Pancreas (tissue), 10 donors: ENCODE measurements at regions not wholly inside any gene's neighbourhood (a gene's known extent, or its start where the extent isn't known, plus 50 kb on each side); places are given as distances from the start of the nearest gene placed in this dataset.

Experiments
- ATAC-seq, 4 donors: fragments of 200-7000 bp; cut with Tn5 transposase; one replicate each; pipeline versions ENCODE4 v1.8.0 to v1.9.1; 2020; ENCODE audit warnings: mild to moderate bottlenecking in 4 of 4, moderate library complexity in 4 of 4
- DNase-seq, 6 donors: peaks; one replicate each; pipeline ENCODE4 v3.0.0-alpha.2; 2020
- FAIRE-seq: peaks from 2 replicates; lab custom pipeline; 2012; peaks lifted over from hg19 to GRCh38; lab: Jason Lieb, UNC
- H3K27ac ChIP-seq, 4 donors: fragments of 200-600 bp; sonication (generic); 1 replicate in 3 of 4; 2 replicates in 1 of 4; pipeline versions ENCODE4 v1.5.0 to v1.8.0; 2020
- H3K27me3 ChIP-seq, 4 donors: fragments of 200-600 bp; one replicate each; pipeline ENCODE4 v1.8.0; 2021
- H3K36me3 ChIP-seq, 3 donors: fragments of 200-600 bp; sonication (generic) in 1 of 3; one replicate each; pipeline versions ENCODE4 v1.5.0 to v1.8.0; 2020 to 2021
- H3K4me1 ChIP-seq, 3 donors: fragments of 200-600 bp; one replicate each; pipeline ENCODE4 v1.8.0; 2021
- H3K4me3 ChIP-seq, 4 donors: fragments of 200-600 bp; sonication (generic) in 2 of 4; one replicate each; pipeline versions ENCODE4 v1.5.0 to v1.8.0; 2020 to 2021
- H3K9me3 ChIP-seq, 4 donors: fragments of 200-600 bp; one replicate each; pipeline ENCODE4 v1.8.0; 2021
- CTCF ChIP-seq, 4 donors: fragments of 200-600 bp; sonication (generic) in 3 of 4; IDR thresholded peaks; one replicate each; pipeline versions ENCODE4 v1.5.0 to v1.8.0; 2021; ENCODE audit warnings: antibody characterized with exemption in 4 of 4
- WGBS, 2 donors: extraction: QIAGEN DNeasy Blood & Tissue Kit; methylation state at CpG; one replicate each; pipeline ENCODE4 v1.1.7; 2013; 5-methylcytosine and 5-hydroxymethylcytosine counted together
- intact Hi-C, 3 donors: fragments of 100-400 bp; cut with DNase I; formaldehyde crosslinking; loops; one replicate each; pipeline versions ENCODE4 v1.11.1 to v1.14.2; 2022
- donor health status: healthy with polysubstance abuse.
- donor health status: DM: no; HTN: no; CAD: no; lungs with moderate emphysema.
- donor health status: DM: no; HTN: no; CAD: no.
- donor health status: control.
- donor health status: control.
- donor health status: Bipolar disorder and iron deficiency.
- donor health status: DM: yes; HTN: yes; CAD: no.
- donor health status: DM: no; HTN: no; CAD: no.
- donor health status: DM: no; HTN: no; CAD: no.
- donor health status: DM: yes; HTN: yes; CAD: no.

GRCh38 chr12:76237086-76237701, 111.0 kb downstream of the BBS10 start:
- Histone ChIP-seq H3K36me3 (no peaks in the 10 kb centered on the region), H3K27me3 (no peaks in the 10 kb centered on the region), H3K4me1 (no peaks in the 10 kb centered on the region), H3K9me3 (no peaks in the 10 kb centered on the region), H3K27ac (no peak overlapping the region), H3K4me3 (no peak overlapping the region)
- DNase-seq (no peak), ATAC-seq (no peak), FAIRE-seq (no peak)
- TF ChIP-seq CTCF (IDR thresholded peaks at IDR 0.05), result no peak
- WGBS, 2 donors, result 76 to 78% methylated on average over 7 of the region's 7 CpGs
- intact Hi-C loops, result no loop called here

GRCh38 chr12:76236640-76237039, 111.6 kb downstream of the BBS10 start:
- H3K36me3 ChIP-seq, result no peaks in the 10 kb centered on the region
- 59 to 71% methylated on average over 7 of the region's 7 CpGs for WGBS, 2 donors

GRCh38 chr12:76234741-76235140, 113.5 kb downstream of the BBS10 start:
- no peak overlapping the region for H3K27ac ChIP-seq
- DNase-seq (no peak), ATAC-seq (no peak), FAIRE-seq (no peak)
- intact Hi-C loops, result no loop called here
- no peak for TF ChIP-seq CTCF (IDR thresholded peaks at IDR 0.05)
- no peaks in the 10 kb centered on the region for H3K36me3 ChIP-seq
- H3K27me3 ChIP-seq, result no peaks in the 10 kb centered on the region
- no peaks in the 10 kb centered on the region for H3K9me3 ChIP-seq
- H3K4me3 ChIP-seq, result no peak overlapping the region
- H3K4me1 ChIP-seq, result no peaks in the 10 kb centered on the region
- 82 to 97% methylated on average over 2 of the region's 2 CpGs for WGBS, 2 donors

More at GRCh38 chr12:76236640-76237039, 111.6 kb downstream of the BBS10 start:
- no peaks in the 10 kb centered on the region for H3K27me3 ChIP-seq
- no peak overlapping the region for H3K4me3 ChIP-seq
- H3K27ac ChIP-seq, result no peak overlapping the region
- no peak for TF ChIP-seq CTCF (IDR thresholded peaks at IDR 0.05)
- intact Hi-C loops, result no loop called here
- ATAC-seq (no peak), DNase-seq (no peak), FAIRE-seq (no peak)
- no peaks in the 10 kb centered on the region for H3K4me1 ChIP-seq
- no peaks in the 10 kb centered on the region for H3K9me3 ChIP-seq

GRCh38 chr12:76232013-76232412, 116.2 kb downstream of the BBS10 start:
- intact Hi-C loops, result no loop called here

More at GRCh38 chr12:76232013-76232412, 116.2 kb downstream of the BBS10 start:
- Histone ChIP-seq H3K4me3 (no peak overlapping the region), H3K4me1 (no peaks in the 10 kb centered on the region), H3K36me3 (no peaks in the 10 kb centered on the region), H3K27ac (no peak overlapping the region), H3K27me3 (no peaks in the 10 kb centered on the region), H3K9me3 (no peaks in the 10 kb centered on the region)
- FAIRE-seq (no peak), DNase-seq (peak in 1 of 6 donors; percentile 42), ATAC-seq (no peak)
- 86 to 95% methylated on average over 2 of the region's 2 CpGs for WGBS, 2 donors
- TF ChIP-seq CTCF (IDR thresholded peaks at IDR 0.05), result no peak
